HCT116 (cell line): ENCODE measurements at regions not wholly inside any gene's neighbourhood (a gene's known extent, or its start where the extent isn't known, plus 50 kb on each side); places are given as distances from the start of the nearest gene placed in this dataset.
"Not testable (repeated sequence)": the region's sequence is repeated elsewhere in the genome, so short reads cannot be mapped to it uniquely, and the experiment has no call there.

Experiments
- CBX3 ChIP-seq: IDR thresholded peaks from 2 replicates; pipeline ENCODE4 v1.6.1; 2012; ENCODE audit warnings: low read depth
- CTCF ChIP-seq, 3 experiments: fragments of 200-600 bp in 1 of 3; sonication (generic) in 1 of 3; IDR thresholded peaks in 2 of 3; conservative IDR thresholded peaks in 1 of 3; 2 replicates each; pipeline ENCODE4 v1.5.1; 2012 to 2017; ENCODE audit warnings: low read depth in 2 of 3, low read length in 2 of 3, antibody characterized with exemption in 1 of 3, borderline replicate concordance in 1 of 3, control low read depth in 1 of 3, mild to moderate bottlenecking in 1 of 3, mixed read lengths in 1 of 3, mixed run types in 1 of 3, moderate library complexity in 1 of 3; ENCODE audit not compliant: insufficient read depth in 1 of 3
- EGR1 ChIP-seq: IDR thresholded peaks from 2 replicates; pipeline ENCODE4 v1.6.1; 2012; ENCODE audit warnings: low read depth
- POLR2A ChIP-seq: IDR thresholded peaks from 2 replicates; pipeline ENCODE4 v1.7.0; 2011; ENCODE audit warnings: borderline replicate concordance; ENCODE audit not compliant: insufficient read depth, insufficient read length; ENCODE audit errors: extremely low read depth
- RAD21 ChIP-seq: IDR thresholded peaks from 2 replicates; pipeline ENCODE4 v1.6.1; 2012; ENCODE audit warnings: low read depth, mild to moderate bottlenecking
- REST ChIP-seq: IDR thresholded peaks from 2 replicates; pipeline ENCODE4 v1.6.1; 2012; ENCODE audit warnings: low read depth
- SIN3A ChIP-seq: IDR thresholded peaks from 2 replicates; pipeline ENCODE4 v1.6.1; 2012; ENCODE audit warnings: low read depth
- ZNF274 ChIP-seq: fragments of 200-500 bp; sonication (Bioruptor generic); IDR thresholded peaks from 2 replicates; pipeline ENCODE4 v1.6.1; 2014; ENCODE audit warnings: mild to moderate bottlenecking, low read depth, low read length, inconsistent platforms
- TF ChIP-seq, protein P1 (sequence below): IDR thresholded peaks from 2 replicates; pipeline ENCODE4 v1.6.1; 2011; ENCODE audit warnings: mild to moderate bottlenecking, low read length, moderate library complexity; ENCODE audit not compliant: insufficient replicate concordance; ENCODE audit errors: extremely low read depth
- TF ChIP-seq, protein P2 (sequence below): IDR thresholded peaks from 2 replicates; pipeline ENCODE4 v1.6.1; 2012

DNA sequence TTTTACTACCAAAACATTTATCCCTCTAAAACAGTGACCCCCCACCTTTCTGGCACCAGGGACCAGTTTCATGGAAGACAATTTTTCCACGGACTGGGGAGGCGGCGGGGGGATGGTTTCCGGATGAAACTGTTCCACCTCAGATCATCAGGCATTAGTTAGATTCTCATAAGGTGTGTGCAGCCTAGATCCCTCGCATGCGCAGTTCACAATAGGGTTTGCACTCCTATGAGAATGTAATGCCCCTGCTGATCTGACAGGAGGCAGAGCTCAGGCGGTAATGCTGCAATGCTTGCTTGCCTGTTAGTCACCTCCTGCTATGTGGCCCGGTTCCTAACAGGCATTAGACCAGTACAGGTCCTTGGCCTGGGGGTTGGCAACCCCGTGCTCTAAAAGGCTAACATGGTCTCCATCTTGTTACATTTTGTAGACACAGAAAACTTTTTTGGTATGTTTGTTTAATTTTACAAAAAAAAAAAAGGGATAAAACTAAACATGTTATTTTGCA lies 133.1 kb downstream of the DHRS2 start:
- not testable (repeated sequence) for TF ChIP-seq CTCF (IDR thresholded peaks at IDR 0.05 in 2 of 3, conservative IDR thresholded peaks at IDR 0.05 in 1 of 3; ENCODE audit: borderline replicate concordance in 1 of 3, insufficient read depth in 1 of 3, low read depth in 2 of 3, low read length in 2 of 3); SIN3A; ZNF274; RAD21; EGR1; CBX3; POLR2A; REST
- TF ChIP-seq, protein P1, sequence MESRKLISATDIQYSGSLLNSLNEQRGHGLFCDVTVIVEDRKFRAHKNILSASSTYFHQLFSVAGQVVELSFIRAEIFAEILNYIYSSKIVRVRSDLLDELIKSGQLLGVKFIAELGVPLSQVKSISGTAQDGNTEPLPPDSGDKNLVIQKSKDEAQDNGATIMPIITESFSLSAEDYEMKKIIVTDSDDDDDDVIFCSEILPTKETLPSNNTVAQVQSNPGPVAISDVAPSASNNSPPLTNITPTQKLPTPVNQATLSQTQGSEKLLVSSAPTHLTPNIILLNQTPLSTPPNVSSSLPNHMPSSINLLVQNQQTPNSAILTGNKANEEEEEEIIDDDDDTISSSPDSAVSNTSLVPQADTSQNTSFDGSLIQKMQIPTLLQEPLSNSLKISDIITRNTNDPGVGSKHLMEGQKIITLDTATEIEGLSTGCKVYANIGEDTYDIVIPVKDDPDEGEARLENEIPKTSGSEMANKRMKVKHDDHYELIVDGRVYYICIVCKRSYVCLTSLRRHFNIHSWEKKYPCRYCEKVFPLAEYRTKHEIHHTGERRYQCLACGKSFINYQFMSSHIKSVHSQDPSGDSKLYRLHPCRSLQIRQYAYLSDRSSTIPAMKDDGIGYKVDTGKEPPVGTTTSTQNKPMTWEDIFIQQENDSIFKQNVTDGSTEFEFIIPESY: not testable (repeated sequence)
- TF ChIP-seq, protein P2, sequence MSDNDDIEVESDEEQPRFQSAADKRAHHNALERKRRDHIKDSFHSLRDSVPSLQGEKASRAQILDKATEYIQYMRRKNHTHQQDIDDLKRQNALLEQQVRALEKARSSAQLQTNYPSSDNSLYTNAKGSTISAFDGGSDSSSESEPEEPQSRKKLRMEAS: not testable (repeated sequence)
